HG02943 (cell line): ENCODE measurements at regions not wholly inside any gene's neighbourhood (a gene's known extent, or its start where the extent isn't known, plus 50 kb on each side); places are given as distances from the start of the nearest gene placed in this dataset.
"Not testable (repeated sequence)": the region's sequence is repeated elsewhere in the genome, so short reads cannot be mapped to it uniquely, and the experiment has no call there.

Source experiments
- ATAC-seq: cut with Tn5 transposase; IDR thresholded peaks from one replicate; pipeline ENCODE4 v1.9.1; 2021; ENCODE audit warnings: mild to moderate bottlenecking, low read depth, moderate library complexity; ENCODE audit not compliant: unreplicated experiment

DNA sequence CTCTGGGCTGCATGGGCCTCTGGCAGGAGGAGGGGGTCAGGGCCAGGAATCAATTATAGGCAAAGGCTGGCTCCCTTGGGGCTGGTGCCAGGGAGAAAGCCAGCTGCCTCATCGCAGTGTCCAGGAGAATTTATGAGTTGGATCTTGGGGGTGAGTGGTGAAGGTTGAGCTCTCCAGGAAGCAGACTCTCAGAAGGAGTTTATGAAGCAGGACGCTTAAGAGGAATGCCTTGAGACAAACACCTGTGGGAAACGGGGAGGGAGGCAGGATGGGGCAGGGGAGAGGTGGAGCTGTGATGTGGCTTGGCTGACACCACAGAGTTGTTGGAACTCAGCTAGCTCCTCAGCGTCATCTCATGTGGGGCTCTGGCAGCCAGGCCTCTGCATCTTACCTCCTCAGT is 428.5 kb downstream of the RPS24 start:
- ATAC-seq: no peak

DNA sequence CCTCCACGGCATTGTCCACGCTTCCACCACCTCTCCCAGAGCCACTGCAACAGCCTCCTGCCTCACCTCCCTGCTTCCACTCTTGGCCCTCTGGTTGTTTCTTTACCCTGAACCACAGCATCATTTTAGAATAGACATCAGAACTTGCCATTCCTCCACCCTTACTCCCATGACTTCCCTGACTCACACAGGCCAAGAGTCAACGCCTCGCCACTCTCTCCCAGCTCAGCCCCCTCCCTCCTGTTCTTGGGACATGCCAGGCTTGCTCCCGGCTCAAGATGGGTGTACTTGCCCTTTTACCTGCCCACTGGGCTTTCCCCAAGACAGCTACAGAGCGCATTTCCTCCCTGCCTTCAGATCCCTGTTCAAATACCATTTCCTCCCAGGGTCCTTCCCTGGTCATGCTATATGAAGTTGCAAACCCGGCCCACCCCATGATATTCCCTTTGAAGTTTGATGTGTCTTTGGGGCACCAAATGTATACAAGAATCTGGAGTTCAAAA is 429.1 kb downstream of the RPS24 start:
- no peak for ATAC-seq

DNA sequence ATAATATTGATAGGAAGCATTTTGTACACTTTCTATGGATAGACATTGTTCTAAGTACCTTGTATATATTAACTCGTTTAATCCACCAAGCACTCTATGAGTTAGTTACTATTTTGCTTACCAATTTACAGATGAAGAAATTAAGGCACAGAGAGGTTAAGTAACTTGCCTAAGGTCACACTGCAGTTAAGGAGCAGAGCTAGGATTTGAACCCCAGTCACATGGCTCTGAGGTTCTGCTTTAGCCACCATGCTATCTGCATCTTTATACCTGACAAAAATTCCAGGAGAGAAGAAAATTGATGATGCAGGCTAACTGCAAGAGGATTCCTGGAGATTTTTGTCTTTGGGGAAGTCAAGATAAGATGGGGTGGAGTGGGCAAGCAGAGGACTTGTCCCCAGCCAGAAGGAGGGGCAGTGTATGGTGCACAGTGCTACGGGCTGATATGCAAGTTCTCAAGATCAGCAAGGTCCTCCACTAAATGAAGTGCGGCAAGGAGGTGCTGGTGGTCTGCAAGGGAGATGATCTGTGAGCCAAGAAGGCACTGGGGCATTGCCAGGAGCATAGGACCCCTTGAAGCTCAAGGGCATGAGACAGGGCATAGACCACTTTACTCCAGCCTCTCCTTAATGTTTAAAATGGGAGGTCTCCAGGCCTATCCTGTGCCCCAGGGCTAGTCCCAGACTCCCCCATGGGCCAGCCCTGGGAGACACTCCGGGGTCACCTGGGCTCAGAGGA is 430.6 kb downstream of the RPS24 start:
- ATAC-seq: no peak

DNA sequence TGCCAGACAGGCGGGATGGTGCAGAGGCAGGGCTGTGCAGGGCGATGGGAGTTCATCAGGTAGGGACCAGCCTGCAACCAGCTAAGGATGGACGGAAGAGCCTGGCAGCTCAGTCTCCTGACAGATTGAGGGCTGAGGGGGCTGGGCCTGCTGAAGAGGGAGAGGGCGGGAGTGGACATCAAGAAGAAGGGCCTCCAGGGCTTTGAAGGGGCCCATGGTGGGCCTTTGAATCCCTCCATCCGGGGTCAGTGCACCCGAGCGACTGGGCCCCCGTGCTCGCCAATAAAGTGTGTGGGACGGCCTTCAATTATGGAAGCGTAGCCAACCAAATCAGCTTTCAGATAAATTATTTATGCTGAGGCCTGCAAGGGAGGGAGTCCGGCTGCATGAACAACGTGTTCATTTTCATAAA is 431.2 kb downstream of the RPS24 start:
- no peak for ATAC-seq

DNA sequence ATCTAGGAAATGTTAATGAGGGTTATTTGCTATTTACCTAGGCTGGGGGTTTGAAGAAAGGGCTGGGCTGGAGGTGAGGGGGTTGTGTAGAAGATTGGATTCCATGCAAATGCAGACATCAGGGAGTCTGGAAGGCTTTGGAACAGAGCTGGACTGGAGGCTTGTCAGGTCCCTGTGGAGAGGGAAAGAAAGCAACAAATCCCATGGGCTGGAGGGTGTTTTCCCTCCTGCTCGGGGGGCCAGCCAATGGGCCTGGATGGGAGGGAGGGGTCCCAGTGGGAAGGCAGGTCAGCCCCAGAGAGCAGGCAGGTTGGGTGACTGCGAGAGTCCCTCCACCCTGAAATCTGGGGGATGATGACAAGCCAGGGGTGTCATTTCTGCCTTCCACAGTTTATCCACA is 431.8 kb downstream of the RPS24 start:
- no peak for ATAC-seq

DNA sequence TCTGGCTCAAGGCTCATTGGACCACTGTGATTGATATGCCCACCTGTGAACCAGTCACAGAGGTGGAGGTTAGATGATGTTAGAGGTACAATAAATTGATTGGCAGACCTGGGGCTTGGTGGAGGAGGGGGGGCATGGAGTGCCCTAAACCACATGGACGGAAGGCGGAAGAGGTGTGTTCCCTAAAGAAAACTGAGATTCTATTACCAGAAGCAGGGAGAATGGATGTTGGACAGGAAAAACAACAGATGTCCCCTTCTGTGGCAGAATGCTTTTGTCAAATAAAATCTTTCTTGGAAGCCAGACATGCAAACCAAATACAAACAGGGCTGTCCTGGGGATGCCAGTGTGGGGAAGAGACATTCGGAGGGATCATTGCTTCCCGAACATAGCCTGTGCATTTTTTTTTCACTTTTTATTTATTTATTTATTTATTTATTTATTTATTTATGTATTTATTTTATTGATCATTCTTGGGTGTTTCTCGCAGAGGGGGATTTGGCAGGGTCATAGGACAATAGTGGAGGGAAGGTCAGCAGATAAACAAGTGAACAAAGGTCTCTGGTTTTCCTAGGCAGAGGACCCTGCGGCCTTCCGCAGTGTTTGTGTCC is 433.9 kb downstream of the RPS24 start:
- no peak for ATAC-seq

DNA sequence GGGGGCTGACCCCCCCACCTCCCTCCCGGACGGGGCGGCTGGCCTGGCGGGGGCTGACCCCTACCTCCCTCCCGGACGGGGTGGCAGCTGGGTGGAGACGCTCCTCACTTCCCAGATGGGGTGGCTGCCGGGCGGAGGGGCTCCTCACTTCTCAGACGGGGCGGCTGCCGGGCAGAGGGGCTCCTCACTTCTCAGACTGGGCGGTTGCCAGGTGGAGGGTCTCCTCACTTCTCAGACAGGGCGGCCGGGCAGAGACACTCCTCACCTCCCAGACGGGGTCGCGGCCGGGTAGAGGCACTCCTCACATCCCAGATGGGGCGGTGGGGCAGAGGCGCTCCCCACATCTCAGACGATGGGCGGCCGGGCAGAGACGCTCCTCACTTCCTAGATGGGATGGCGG is 435.1 kb downstream of the RPS24 start:
- not testable (repeated sequence) for ATAC-seq

DNA sequence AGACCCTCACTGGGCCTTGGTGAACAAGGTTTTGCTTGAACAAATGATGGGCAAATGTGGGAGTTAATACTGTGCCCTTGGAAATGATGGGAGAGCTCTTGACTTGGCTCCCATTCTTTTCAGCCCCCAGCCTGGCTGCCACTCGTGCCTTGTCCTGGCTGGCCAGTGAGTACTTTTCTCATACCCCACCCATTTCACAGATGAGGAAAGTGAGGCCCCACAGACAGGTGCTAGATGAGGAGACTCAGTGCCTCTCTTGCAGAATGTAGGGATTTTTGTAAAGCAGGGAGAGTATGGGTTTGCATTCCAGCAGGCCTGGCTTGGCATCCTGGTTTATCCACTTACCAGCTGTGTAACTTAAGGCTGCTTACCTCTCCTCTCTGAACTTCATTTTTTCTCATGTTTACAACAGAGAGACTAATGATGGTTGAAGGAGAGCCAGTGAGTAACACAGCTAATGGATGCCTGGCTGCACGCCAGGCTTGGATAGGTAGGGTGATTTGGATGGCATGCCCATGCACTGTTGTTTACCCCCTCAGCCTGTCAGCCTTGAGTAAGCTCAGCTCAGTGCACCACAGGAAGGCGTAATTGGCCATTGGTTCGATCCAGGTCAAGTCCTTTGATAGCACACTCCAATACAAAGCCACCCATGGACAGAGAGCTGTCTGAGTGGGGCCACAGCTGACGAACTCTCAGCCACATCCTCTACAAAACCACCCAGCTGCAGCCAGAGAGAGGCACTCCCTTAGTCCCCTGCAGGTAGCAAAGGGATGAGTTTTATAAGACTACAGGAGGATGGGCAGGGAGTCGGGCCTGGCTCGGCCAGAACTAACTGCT is 436.8 kb downstream of the RPS24 start:
- no peak for ATAC-seq

DNA sequence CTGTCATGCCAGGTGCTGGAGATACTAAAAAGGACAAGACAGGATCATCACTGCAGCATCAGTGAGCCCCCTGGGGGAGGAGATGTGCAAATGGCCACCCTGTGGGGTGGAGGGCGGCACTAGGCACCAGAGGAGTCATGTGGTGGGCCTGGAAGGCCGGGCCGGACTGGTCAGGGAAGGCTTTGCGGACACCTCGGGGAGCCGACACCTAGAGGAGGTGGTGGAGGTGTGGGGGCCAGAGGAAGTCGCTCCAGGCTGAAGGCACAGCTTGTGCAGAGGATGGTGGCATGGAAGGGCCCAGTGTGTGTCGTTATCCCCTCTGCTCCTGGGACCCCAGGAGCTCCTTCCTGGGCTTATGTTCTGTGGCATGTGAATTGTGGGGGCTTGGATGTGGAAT is 437.7 kb downstream of the RPS24 start:
- no peak for ATAC-seq

DNA sequence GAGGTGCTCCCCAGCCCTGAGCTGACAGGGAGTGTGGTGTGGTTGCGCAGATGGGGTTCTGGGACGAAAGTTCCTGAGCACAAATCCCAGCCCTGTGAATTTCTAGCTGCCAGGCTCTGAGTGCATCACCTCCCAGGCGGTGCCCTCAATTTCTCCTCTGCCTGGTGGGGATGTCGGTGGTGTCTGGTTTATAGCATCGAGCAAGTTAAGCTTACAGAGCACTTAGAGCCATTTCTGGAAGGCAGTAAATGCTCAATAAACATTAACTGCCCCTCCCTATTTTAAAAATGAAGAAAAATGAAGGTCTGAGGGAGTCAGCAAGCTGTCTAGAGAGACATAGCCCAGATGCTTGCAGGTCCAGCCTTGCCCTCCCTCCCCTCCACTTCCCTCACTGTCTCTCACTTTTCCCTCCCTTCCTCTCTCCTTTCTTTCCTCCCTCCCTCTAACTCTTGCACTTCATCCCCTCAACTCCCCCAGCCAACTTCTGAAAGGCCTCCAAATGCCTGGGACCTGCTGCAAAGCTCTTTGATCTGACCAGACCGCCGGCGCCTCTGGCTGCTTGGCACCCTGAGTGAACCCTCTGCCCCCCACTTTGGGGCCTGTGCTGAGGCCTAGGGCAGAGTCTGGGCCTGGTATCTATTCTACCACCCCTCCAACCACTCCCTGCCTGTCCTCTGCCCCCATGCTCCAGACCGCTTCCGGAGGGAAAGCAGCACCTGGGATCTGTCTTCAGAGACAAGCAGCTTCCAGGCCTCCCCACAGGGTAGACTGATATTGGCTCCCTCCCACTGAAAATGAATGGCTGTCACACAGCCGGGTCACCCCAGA is 438.3 kb downstream of the RPS24 start:
- ATAC-seq: no peak

DNA sequence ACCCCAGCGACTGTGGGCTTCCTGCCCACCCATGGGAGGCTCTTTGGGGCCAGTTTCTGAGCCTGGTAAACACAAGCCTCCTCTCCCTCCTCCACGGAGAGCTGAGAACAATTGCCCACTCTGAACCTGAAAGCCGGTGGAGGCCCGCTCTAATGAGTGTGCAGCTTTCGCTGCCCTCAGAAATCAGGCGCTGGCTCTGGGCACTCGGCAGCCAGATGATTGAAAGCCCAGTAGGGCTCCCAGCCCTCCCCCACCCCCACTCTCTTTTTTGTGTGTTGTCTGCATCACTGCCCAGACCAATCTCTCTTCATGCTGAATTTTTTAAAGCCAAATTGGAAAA is 438.9 kb downstream of the RPS24 start:
- ATAC-seq: no peak

DNA sequence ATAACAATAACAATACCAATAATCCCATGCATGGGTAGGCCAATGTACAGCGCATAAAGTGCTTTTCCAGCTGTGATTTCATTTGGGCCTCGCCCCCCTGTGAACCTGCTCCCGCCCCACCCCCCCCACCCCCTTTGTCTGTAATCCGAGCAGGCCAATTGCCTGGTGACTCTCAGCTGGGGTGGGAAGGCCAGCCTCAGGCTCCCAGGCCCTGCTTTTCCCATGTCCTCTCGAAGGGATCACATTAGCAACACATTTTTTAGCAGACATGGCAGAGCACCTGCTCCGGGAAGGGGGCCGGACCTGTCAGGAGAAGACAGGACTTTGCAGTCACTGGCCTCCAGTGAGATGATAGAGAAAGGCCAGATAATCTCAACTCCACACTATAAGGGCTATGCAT is 439.3 kb downstream of the RPS24 start:
- no peak for ATAC-seq

DNA sequence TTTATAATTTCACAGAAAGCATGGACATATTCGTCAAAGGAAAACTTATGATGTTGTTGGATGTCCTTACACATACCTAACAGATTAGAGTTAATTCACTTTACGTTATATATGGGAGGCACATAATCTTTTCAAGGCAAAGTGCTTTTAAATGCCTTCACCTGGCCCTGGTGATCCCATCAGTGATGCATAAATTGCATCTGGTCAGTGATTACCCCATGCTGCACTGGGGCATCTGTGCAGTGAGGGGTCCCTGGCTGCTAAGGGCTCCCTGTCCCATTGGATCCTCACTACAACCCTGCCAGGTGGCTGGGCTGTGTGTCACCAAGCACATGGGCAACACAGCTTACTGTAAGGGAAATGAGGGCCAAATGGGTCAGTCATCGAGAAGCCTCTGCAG is 441.1 kb downstream of the RPS24 start:
- ATAC-seq: no peak

DNA sequence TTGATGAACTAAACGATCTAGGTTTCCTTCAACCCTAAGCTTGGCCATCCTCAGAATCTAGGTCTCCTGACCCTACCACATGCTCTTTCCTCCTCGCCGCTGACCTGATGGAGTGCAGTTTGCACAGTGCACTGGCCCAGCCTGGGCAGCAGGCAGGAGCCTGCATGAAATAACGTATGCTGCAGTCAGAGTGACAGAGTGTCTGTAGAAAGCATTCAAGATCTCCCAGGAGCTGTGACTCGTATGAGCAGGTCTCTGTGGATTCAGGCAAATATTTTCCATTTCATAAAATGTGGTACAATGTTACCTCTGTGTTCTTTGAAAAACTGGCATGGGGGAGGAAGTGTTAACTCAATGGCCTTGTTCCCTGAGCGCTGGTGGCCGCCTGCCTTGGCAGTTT is 441.8 kb downstream of the RPS24 start:
- ATAC-seq: no peak

DNA sequence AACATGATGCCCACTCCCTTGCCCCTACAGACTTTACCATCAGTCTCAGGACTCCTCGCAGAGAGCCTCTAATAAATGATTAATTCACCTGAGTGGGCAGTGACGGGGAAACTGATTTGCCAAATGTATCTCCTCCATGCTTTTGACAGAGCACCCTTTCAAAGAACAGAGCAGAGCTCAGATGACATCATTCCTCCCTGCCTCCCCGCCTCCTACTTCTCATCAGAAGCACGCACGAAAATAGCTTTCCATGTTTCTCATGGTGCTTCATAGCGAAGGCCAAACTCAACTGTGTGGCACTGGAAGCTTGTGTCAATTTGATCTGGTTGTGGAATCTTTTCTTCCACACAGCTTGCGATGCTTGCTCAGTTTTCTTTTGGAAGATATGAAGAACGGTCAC is 442.5 kb downstream of the RPS24 start:
- ATAC-seq: no peak

DNA sequence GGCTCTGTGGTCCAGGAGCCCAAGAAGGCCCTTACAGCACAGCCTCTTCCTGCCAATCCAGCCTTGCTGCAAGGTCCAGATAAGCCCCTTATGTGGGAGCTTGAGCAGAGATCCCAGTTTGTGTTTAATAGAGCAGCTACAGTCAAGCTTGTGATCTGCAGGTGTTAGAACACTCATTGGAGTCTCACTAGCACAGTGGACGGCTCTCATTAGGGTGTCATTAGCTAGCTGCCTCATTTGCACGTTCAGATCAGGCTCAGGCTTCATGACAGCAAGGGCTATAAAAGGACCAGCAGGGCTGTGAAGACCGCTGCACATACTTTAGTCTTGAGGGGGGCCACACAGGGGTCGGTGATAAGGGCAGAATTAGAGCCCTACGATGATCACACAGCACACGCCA is 443.2 kb downstream of the RPS24 start:
- ATAC-seq: no peak

DNA sequence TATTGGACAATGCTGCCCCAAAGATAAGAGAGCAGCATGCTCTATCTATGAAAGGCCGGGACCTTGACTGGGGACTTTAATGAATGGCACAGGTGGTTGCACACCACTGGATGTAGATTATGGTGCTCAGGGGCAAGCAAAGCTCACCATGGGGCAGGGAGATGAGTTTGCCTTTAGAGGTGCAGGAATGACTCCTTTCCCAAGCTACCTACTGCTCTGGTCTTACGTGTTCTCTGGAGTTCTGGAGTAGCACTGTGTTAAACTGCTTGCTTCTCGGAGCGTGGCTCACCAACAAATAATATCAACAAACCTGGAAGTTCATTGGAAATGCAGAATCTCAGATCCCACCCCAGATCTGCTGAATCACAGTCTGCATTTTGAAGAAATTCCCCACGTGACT is 445.3 kb downstream of the RPS24 start:
- ATAC-seq: no peak

DNA sequence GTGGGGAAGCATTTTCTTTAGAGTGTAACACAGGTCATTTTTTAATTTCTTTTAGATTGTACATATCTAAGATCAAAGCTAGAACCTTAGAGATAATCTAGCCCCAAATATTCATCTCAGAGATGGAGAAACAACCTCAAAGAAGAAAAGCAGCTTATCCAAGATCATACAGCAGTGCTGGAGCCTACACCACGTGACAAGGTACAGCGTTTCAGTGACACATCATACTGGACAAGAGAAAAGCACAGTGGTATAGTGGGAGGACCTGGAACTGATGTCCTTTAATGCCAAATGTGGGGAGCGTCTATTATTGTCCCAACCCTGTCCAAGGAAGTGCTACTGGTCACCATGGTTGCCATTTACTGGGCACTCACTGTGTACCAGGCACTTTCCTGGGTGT is 445.8 kb downstream of the RPS24 start:
- ATAC-seq: no peak

DNA sequence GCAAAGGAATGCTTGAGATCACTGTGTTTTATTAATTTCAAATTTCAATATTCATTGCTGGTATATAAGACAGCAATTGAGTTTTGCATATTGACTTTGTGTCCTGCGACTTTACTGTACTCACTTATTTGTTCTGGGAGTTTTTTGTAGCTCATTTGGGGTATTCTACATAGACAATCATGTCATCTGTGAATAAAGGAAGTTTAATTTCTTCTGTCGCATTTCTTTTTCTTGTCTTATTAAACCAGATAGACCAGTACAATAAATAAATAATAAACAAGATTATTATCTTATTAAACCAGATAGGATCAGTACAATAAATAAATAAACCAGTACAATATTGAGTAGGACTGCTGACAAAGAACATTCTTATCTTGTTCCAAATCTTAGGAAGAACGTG is 448.2 kb downstream of the RPS24 start:
- ATAC-seq: no peak

DNA sequence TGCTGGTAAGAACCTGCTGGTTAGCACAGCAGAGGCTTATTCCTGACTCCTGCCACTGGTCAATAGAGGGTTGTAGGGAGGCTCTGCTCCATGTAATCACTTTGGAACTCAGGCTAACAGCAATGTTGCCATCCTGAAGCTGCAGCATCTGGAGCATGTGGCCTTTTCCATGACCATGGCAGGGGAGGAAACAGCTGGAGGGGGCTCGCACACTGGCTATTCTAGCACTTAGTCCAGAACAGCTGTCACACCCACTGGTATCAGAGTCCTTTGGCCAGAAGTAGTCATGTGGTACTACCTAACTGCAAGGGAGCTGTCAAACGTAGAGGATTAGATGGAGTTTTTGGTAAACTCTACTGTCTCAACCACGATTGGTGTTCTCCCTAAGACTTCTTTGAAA is 450.0 kb downstream of the RPS24 start:
- ATAC-seq: no peak

DNA sequence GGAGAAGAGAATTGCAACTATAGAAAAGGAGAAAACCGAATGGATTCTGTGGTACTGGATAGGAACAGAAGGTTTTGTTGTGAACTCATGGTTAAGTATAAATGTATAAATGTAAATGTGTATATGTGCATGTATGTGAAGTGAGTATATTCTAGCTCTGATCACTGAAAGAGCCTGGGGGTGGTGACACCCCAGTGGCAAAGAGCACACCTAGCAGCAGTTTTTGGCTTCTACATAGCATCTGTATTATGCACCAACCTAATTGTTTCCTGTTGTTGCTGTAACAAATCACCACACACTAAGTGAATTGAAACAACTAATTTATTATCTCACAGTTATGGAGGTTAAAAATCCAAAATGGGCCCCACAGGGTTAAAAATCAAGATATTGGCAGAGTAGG is 455.4 kb downstream of the RPS24 start:
- ATAC-seq: no peak
